Activated CD4-positive, alpha-beta T cell treated with anti-CD3 and anti-CD28 coated beads for 4 hours (primary cell): ENCODE measurements at regions not wholly inside any gene's neighbourhood (a gene's known extent, or its start where the extent isn't known, plus 50 kb on each side); places are given as distances from the start of the nearest gene placed in this dataset.

Source experiments
- DNase-seq, 2 donors: peaks; one replicate each; pipeline ENCODE4 v3.0.0-alpha.2; 2020

- no peak for DNase-seq
Measured at GRCh38 chr13:72217142-72217541, 350.1 kb upstream of the DACH1 start.

- DNase-seq = no peak
Measured at GRCh38 chr13:72208112-72208645, 341.2 kb upstream of the DACH1 start.

DNA sequence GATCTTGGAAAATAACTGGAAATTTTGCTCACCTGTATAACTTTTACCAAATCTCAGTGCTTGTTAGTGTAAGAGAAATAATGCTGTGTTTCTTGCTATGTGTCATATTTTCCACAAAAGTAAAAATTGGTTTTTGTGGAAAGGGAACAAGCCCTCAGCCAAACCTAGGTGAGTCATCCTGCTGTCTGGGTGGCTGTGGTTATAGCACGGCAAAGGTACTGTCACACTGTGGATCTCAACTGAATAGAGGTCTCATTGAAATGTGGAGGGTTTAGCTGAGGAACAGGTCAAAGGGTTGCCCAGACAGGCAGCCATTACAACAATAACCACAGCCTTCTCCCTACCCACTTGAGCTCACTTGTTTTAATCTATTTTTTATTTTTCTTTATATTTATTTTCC is 338.8 kb upstream of the DACH1 start:
- no peak for DNase-seq

GRCh38 chr13:72204291-72204690 is 337.3 kb upstream of the DACH1 start:
- DNase-seq = no peak

GRCh38 chr13:72201726-72202125 is 334.7 kb upstream of the DACH1 start:
- no peak for DNase-seq

GRCh38 chr13:72199640-72200039 is 332.6 kb upstream of the DACH1 start:
- no peak for DNase-seq

GRCh38 chr13:72198967-72199560 is 332.1 kb upstream of the DACH1 start:
- no peak for DNase-seq

DNA sequence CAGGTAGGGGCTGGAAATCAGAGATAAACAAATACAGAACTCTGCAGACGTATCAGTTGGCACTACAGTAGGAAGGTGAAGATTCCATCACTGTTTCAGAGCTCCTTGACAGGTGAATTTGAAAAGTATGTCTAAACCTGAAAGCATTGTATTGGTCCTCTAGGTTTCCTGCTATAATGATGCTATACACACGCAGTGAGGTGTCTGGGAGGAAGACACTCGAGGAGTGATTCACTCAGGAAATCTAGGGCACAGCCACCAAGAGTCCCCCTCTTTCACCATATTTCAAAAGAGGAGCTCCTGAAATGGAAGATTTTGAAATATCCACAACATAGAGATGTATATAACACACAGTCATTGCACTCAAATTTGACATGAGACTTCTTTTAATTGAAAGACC is 331.0 kb upstream of the DACH1 start:
- DNase-seq = no peak

GRCh38 chr13:72195044-72195704 is 328.2 kb upstream of the DACH1 start:
- no peak for DNase-seq

DNA sequence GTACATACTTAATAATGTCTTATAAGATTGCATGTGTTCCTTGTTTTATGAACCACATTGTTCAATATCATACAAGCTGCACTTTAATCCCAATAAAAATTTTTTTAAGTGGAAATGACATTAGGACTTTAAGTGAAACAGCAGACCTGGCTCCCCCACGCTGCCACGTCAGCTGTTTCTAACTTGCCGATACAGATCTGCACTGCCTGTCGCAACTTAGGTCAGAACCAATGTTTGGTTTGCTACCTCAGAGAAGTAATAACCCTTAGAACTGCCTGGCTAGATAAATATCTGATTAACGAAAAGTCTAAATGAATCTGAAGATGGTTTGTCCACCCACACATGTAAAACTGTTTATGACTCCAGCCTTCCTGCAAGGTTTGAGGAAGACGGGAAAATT is 327.5 kb upstream of the DACH1 start:
- no peak for DNase-seq

GRCh38 chr13:72186730-72187422 is 319.9 kb upstream of the DACH1 start:
- no peak for DNase-seq

GRCh38 chr13:72185776-72186175 is 318.8 kb upstream of the DACH1 start:
- no peak for DNase-seq

DNA sequence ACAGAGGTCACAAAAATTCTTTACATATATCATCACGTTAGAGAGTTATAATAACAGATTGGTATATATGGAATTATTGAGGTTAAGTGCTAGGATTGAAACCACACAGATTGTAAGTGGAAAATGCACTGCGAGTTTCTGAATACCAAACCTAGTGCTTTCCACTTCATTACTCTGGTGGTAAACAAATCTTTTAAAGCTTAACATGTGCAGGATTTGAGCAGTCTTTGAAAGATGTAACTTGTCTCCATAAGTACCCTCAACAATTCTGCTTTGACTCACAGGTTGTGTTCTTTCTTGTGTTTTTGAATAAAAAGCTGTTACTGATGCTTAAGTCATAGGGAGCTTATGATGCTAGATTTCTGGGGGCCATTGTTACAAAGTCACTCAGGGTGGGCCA is 314.7 kb upstream of the DACH1 start:
- DNase-seq = no peak

DNA sequence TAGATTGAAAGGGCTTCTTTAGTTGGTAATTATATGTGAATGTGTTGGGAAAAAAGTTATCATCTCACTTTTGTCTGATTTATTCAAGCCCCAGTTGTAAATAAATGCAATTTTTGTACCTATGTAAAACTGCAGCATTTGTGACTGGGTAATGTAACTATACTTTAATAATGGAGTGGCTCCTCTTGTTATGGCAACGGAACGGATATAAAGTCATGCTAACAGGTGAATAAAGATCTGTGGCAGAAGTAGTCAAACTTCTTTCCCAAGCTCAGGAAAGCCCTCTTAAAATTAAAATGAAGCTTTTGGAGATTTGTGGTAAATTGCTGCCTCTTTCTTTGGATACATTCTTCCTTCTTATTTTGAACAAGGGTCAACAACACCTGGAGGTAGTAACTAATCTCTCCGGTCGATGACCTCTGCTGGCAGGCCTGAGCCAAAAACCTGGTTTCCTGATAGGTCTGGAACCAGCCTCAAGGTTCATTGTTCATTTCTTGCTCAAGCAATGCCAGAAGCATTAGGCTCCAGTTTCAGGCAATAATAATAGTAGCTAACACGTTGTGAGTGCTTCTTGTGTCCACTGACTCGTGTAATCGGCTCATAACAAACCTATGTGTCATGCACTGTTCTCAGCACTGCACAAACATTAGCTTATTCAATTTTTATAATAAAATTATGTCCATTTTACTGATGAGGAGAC is 313.4 kb upstream of the DACH1 start:
- no peak for DNase-seq

DNA sequence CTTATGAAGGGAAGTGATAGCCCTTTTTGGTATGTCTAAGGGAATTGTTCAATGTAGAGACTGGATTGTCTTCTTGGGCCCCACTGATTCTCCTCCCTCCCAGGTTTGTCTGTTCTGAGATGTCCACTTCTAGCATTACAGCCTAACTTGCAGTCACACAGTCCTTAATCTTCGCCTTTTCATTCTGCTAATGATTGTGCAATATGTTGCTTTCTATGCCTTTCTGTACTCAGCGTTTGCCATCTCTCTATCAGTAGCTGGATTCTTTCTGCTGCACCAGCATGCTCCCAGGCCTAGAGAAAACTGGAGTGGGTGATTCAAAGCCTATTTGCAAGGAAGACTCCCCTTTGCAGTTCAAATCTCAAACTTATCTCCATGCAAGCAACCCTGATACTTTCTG is 307.5 kb upstream of the DACH1 start:
- no peak for DNase-seq

DNA sequence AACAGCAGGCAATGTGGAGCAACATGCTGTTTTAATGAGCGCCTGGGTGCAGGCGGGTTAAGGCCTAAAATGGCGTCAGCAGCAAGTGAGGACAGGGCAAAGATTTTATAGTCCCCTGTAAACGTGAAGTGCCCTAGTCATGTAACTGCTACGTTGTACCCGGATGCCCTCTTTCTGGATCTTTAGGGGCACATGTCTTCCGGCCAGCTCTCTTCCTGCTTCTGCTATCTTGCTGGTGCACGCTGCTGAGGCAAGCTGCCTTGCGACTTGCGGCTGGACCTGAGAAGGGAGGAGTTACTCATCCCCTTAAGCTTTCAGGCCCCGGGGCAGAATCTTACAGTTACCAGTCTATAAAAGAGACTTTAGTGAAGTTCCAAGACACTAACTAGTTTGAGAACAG is 303.6 kb upstream of the DACH1 start:
- DNase-seq = no peak

- DNase-seq = no peak
Measured at GRCh38 chr13:72168126-72168855, 301.3 kb upstream of the DACH1 start.

DNA sequence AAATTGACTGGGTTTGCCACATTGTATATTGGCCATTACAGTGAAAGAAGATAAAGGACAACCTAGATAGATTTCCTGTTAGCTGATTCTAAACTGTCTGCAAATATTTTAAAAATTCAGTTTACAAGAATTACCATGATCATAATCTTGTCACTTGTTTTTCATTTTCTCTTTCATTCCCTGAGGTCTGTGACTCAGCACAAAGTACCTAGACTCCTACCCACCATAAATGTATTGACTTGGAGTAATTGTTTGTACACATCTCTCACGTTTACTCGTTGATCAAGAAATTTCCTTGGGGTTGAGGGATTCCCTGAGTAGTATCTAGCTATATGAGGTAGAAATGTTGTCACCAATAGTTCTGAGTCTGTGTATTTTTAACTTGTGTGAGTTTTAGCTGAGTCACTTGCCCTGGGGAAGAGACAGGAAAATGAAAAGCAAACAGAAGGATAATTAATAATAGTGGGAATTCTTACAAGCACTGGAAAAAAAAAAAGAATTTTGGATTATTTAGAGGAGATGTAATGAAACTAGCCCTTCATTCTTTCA is 299.2 kb upstream of the DACH1 start:
- DNase-seq = no peak

DNA sequence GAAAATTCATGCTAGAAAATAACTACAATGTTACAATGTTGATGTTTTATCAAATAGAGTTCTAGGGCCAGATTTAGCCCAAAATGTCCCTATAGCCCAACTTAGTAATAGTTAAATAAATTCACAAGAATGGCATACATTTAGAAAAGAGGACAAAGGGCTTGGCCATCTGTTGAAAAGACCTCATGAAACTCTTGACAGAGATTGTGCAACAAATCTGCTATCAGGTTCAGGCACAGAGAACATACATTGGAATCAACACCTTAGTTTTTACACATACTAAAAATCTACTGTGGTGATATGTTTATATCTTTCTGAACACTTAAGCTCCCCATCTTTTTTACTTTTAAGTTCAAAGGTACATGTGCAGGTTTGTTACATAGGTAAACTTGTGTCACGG is 298.3 kb upstream of the DACH1 start:
- no peak for DNase-seq

- DNase-seq = no peak
Measured at GRCh38 chr13:72164811-72165210, 297.8 kb upstream of the DACH1 start.

- no peak for DNase-seq
Measured at GRCh38 chr13:72163678-72164077, 296.7 kb upstream of the DACH1 start.

DNA sequence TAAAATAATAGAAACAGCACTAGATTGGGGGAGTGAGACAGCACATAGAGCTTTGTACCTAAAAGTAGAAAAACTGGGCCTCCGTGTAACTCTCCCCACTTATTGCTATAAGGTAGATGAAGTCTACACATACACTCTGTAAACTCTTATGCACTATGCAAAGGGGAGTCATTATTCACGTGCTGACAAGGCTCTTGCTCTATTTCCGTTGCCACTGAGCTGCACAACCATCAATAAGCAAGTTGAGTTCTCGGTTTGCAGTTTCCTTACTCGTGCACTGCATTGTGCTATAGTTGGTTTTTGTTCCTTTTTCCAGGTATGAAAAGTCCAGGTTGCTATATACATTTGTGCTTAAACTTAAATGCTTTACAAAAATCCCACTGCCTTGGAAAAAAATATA is 294.0 kb upstream of the DACH1 start:
- no peak for DNase-seq

- DNase-seq = no peak
Measured at GRCh38 chr13:72156760-72157159, 289.8 kb upstream of the DACH1 start.
